Stimulated activated CD8-positive, alpha-beta memory T cell treated with anti-CD3 and anti-CD28 coated beads, Interleukin-15, amount 100 ng/mL, for 24 hours (primary cell): ENCODE measurements at regions not wholly inside any gene's neighbourhood (a gene's known extent, or its start where the extent isn't known, plus 50 kb on each side); places are given as distances from the start of the nearest gene placed in this dataset.

Source experiments
- DNase-seq: peaks from one replicate; pipeline ENCODE4 v3.0.0-alpha.2; 2020; ENCODE audit warnings: low read depth

GRCh38 chr14:99095369-99095768 is 176.6 kb downstream of the BCL11B start:
- no peak for DNase-seq

- DNase-seq = no peak
Measured at GRCh38 chr14:99098199-99098598, 173.8 kb downstream of the BCL11B start.

GRCh38 chr14:99099051-99099787 is 172.8 kb downstream of the BCL11B start:
- no peak for DNase-seq

GRCh38 chr14:99100497-99101270 is 171.3 kb downstream of the BCL11B start:
- no peak for DNase-seq

GRCh38 chr14:99101855-99102461 is 170.0 kb downstream of the BCL11B start:
- no peak for DNase-seq

GRCh38 chr14:99116741-99117295 is 155.2 kb downstream of the BCL11B start:
- DNase-seq = no peak

GRCh38 chr14:99117671-99118045 is 154.3 kb downstream of the BCL11B start:
- no peak for DNase-seq

- no peak for DNase-seq
Measured at GRCh38 chr14:99118046-99118721, 153.8 kb downstream of the BCL11B start.

GRCh38 chr14:99118946-99119345 is 153.1 kb downstream of the BCL11B start:
- DNase-seq = no peak
